Smooth muscle cell (in vitro differentiated cells): ENCODE measurements at regions not wholly inside any gene's neighbourhood (a gene's known extent, or its start where the extent isn't known, plus 50 kb on each side); places are given as distances from the start of the nearest gene placed in this dataset.

Source experiments
- DNase-seq: peaks from one replicate; lab custom pipeline; 2025; ENCODE audit not compliant: unreplicated experiment; lab: John Stamatoyannopoulos, UW
- H2AFZ ChIP-seq: fragments of 200-600 bp; sonication (generic); 2 replicates; pipeline ENCODE4 v1.6.0; 2016; ENCODE audit warnings: antibody characterized with exemption, low read depth, mild to moderate bottlenecking
- H3F3A ChIP-seq: fragments of 200-600 bp; sonication (generic); 2 replicates; pipeline ENCODE4 v1.6.0; 2017; ENCODE audit warnings: antibody characterized with exemption, low read depth
- H3K27ac ChIP-seq: fragments of 200-600 bp; sonication (generic); 2 replicates; pipeline ENCODE4 v1.5.1; 2016; ENCODE audit warnings: low read depth, mild to moderate bottlenecking
- H3K27me3 ChIP-seq: fragments of 200-600 bp; sonication (generic); 2 replicates; pipeline ENCODE4 v1.6.1; 2016; ENCODE audit warnings: low read depth, mild to moderate bottlenecking
- H3K36me3 ChIP-seq: fragments of 200-600 bp; sonication (generic); 2 replicates; pipeline ENCODE4 v1.5.1; 2016; ENCODE audit warnings: low read depth
- H3K4me1 ChIP-seq: fragments of 200-600 bp; sonication (generic); 2 replicates; pipeline ENCODE4 v1.5.1; 2016; ENCODE audit warnings: low read depth
- H3K4me2 ChIP-seq: fragments of 200-600 bp; sonication (generic); 2 replicates; pipeline ENCODE4 v1.6.0; 2016; ENCODE audit warnings: mild to moderate bottlenecking
- H3K4me3 ChIP-seq: fragments of 200-600 bp; sonication (generic); 2 replicates; pipeline ENCODE4 v1.5.1; 2016; ENCODE audit warnings: mild to moderate bottlenecking
- H3K79me2 ChIP-seq: fragments of 200-600 bp; sonication (generic); 2 replicates; pipeline ENCODE4 v1.6.0; 2016; ENCODE audit warnings: low read depth, mild to moderate bottlenecking
- H3K9ac ChIP-seq: fragments of 200-600 bp; sonication (generic); 2 replicates; pipeline ENCODE4 v1.6.0; 2016; ENCODE audit warnings: low read depth
- H3K9me3 ChIP-seq: fragments of 200-600 bp; sonication (generic); replicated peaks from 2 replicates; pipeline ENCODE4 v1.5.1; 2016; ENCODE audit warnings: low read depth
- H4K20me1 ChIP-seq: fragments of 200-600 bp; sonication (generic); 2 replicates; pipeline ENCODE4 v1.6.0; 2016; ENCODE audit warnings: low read depth
- WGBS: methylation state at CpG from one replicate; pipeline ENCODE4 v1.1.7; 2016; ENCODE audit warnings: low lambda C conversion rate; 5-methylcytosine and 5-hydroxymethylcytosine counted together
- TF ChIP-seq, protein P1 (sequence below): fragments of 200-600 bp; sonication (generic); IDR thresholded peaks from 2 replicates; pipeline ENCODE4 v1.5.1; 2017; ENCODE audit warnings: borderline replicate concordance, mild to moderate bottlenecking, antibody characterized with exemption; ENCODE audit not compliant: insufficient read depth, poor library complexity, severe bottlenecking

DNA sequence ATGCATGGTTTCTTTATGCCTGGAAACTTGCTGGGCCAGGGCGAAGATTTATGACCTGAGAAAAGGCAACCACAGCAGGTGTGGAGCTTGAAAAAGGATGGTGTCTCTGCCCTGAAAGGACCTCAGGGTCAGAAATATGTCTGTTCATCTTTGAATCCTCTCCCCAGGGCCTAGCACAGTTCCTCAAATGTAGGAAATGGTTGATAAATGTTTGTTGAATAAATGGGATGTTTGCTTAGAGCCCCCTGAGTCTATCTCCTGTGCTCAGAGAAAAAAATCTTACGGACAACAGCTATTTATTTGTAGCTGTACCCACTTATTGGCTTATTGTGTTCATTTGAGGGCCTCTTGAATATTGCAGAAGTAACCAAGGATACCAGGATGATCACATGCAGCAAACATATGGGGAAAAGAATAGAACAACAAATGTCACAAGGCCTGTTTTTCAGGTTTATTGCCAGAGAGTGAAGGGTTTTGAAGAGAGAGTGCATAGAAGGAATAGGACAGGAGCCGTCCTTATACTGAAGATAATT lies 114.5 kb downstream of the KLF5 start:
- 84% methylated on average over 3 of the region's 3 CpGs for WGBS
- Histone ChIP-seq H3K4me1 (peaks cover 6% of the 10 kb centered on the region), H3K4me3 (no peak overlapping the region), H4K20me1 (no peaks in the 10 kb centered on the region), H3K9me3 (no peaks in the 10 kb centered on the region), H3K79me2 (no peaks in the 10 kb centered on the region), H3F3A (no peaks in the 10 kb centered on the region), H3K27ac (peak overlapping the region; percentile 65), H3K9ac (peak overlapping the region; percentile 7), H3K27me3 (no peaks in the 10 kb centered on the region), H3K4me2 (no peak overlapping the region), H2AFZ (no peak overlapping the region), H3K36me3 (no peaks in the 10 kb centered on the region)
- TF ChIP-seq, protein P1, sequence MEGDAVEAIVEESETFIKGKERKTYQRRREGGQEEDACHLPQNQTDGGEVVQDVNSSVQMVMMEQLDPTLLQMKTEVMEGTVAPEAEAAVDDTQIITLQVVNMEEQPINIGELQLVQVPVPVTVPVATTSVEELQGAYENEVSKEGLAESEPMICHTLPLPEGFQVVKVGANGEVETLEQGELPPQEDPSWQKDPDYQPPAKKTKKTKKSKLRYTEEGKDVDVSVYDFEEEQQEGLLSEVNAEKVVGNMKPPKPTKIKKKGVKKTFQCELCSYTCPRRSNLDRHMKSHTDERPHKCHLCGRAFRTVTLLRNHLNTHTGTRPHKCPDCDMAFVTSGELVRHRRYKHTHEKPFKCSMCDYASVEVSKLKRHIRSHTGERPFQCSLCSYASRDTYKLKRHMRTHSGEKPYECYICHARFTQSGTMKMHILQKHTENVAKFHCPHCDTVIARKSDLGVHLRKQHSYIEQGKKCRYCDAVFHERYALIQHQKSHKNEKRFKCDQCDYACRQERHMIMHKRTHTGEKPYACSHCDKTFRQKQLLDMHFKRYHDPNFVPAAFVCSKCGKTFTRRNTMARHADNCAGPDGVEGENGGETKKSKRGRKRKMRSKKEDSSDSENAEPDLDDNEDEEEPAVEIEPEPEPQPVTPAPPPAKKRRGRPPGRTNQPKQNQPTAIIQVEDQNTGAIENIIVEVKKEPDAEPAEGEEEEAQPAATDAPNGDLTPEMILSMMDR, result no peak
- DNase-seq, result no peak

DNA sequence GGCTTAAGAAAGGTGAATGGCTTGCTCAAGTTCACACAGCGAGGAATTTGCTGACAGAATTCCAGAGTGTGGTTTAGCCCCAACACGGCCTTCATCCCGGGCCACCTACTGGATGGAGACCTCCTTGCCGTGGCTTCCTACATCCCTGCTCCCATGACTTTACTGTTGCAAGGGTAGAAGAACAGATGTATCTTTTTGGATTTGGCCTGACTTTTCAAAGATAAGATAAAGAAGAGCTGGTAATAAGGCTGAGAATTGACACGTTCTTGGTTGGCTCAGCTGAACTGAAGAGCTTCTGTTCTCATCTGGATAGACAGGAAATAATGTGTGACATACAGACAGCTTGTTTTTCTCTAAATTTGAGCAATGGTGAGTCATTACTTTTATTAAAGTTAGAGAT lies 113.1 kb downstream of the KLF5 start:
- Histone ChIP-seq H3F3A (no peaks in the 10 kb centered on the region), H2AFZ (no peak overlapping the region), H3K4me3 (no peak overlapping the region), H3K9ac (no peak overlapping the region), H4K20me1 (no peaks in the 10 kb centered on the region), H3K79me2 (no peaks in the 10 kb centered on the region), H3K4me2 (no peak overlapping the region), H3K36me3 (no peaks in the 10 kb centered on the region), H3K27me3 (no peaks in the 10 kb centered on the region), H3K4me1 (peaks cover 6% of the 10 kb centered on the region), H3K9me3 (no peaks in the 10 kb centered on the region), H3K27ac (peak overlapping the region; percentile 65)
- TF ChIP-seq, protein P1, result no peak
- WGBS, result 33% methylated on average over 5 of the region's 5 CpGs
- no peak for DNase-seq

DNA sequence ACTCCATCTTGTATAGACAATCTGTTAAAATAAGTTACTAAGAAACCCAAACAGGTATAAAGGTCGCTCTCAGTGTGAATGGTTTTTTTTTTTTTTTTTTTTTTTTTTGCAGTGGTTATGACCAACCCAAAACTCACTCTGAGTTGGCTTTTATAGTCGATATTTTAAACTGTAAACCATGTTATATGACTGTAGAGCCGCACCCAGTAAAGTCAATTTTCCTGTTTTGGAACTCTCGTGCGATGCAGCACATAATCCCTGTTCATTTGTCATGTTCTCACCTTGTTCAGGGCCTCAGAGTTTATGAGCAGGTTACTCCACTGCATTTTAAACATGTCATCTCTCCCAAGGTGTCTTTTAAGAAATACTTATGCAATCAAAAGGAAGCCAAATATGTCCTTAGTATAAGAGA lies 112.5 kb downstream of the KLF5 start:
- no peaks in the 10 kb centered on the region for H3K9me3 ChIP-seq
- H2AFZ ChIP-seq, result no peak overlapping the region
- H3F3A ChIP-seq, result no peaks in the 10 kb centered on the region
- no peaks in the 10 kb centered on the region for H3K27me3 ChIP-seq
- no peaks in the 10 kb centered on the region for H3K36me3 ChIP-seq
- DNase-seq, result no peak
- H3K4me1 ChIP-seq, result peaks cover 6% of the 10 kb centered on the region
- 69% methylated on average over 5 of the region's 5 CpGs for WGBS
- no peak overlapping the region for H3K4me3 ChIP-seq
- TF ChIP-seq, protein P1, result no peak
- H3K79me2 ChIP-seq, result no peaks in the 10 kb centered on the region
- no peak overlapping the region for H3K4me2 ChIP-seq
- H3K27ac ChIP-seq, result peak overlapping the region; percentile 65
- no peaks in the 10 kb centered on the region for H4K20me1 ChIP-seq
- H3K9ac ChIP-seq, result no peak overlapping the region

DNA sequence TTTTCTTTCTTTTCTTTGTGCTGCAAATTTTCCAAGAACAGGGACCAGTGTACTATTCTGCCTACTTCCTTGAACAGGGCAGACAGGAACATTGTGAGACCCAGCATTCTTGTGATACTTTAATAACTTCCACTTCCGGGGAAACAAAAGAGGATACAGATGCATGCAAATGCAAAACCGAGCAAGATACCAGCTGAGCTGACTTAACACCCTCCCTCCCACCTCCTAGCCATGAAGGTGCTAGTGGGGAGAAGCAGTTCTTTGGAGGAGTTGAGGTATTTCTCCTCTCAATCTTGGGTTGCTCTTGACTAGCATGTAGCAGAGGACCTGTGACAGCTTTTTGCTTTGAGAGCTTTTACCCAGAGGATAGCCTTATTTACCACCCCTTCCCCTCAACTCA lies 111.2 kb downstream of the KLF5 start:
- peak overlapping the region; percentile 87 for H3K27ac ChIP-seq
- TF ChIP-seq, protein P1, result no peak
- H3K4me2 ChIP-seq, result no peak overlapping the region
- WGBS, result 14% methylated on average over 2 of the region's 2 CpGs
- no peaks in the 10 kb centered on the region for H3K79me2 ChIP-seq
- no peaks in the 10 kb centered on the region for H3K9me3 ChIP-seq
- no peak overlapping the region for H3K9ac ChIP-seq
- no peaks in the 10 kb centered on the region for H3F3A ChIP-seq
- no peaks in the 10 kb centered on the region for H3K27me3 ChIP-seq
- no peak overlapping the region for H2AFZ ChIP-seq
- DNase-seq, result no peak
- H4K20me1 ChIP-seq, result no peaks in the 10 kb centered on the region
- H3K36me3 ChIP-seq, result no peaks in the 10 kb centered on the region
- peaks cover 6% of the 10 kb centered on the region for H3K4me1 ChIP-seq
- no peak overlapping the region for H3K4me3 ChIP-seq
